ENCODE measurements at regions not wholly inside any gene's neighbourhood (a gene's known extent, or its start where the extent isn't known, plus 50 kb on each side); places are given as distances from the start of the nearest gene placed in this dataset.

GRCh38 chr12:97306147-97306546 is 156.5 kb upstream of the RMST start:
- TF ChIP-seq EP300 (IDR thresholded peaks at IDR 0.05) (no peak), CTCF (IDR thresholded peaks at IDR 0.05) (no peak), POLR2A (IDR thresholded peaks at IDR 0.05) (no peak)
- WGBS, 3 donors = 57 to 64% (median 59%) methylated on average over 3 of the region's 3 CpGs
- H3K4me1 ChIP-seq (ENCODE audit: insufficient read depth) = no peaks in the 10 kb centered on the region
- no peak overlapping the region for H3K27ac ChIP-seq
- no peak for DNase-seq
- no peaks in the 10 kb centered on the region for H3K9me3 ChIP-seq
- H3K36me3 ChIP-seq = no peaks in the 10 kb centered on the region
- intact Hi-C loops (cut with DNase I) = no loop called here
- no peaks in the 10 kb centered on the region for H3K27me3 ChIP-seq
- no peak overlapping the region for H3K4me3 ChIP-seq

GRCh38 chr12:97308576-97309198 is 153.9 kb upstream of the RMST start:
- no peak overlapping the region for H3K4me3 ChIP-seq
- intact Hi-C loops (cut with DNase I) = no loop called here
- 5 to 8% (median 7%) methylated on average over 1 of the region's 1 CpG for WGBS, 3 donors
- H3K4me1 ChIP-seq (ENCODE audit: insufficient read depth) = no peaks in the 10 kb centered on the region
- H3K36me3 ChIP-seq = no peaks in the 10 kb centered on the region
- no peaks in the 10 kb centered on the region for H3K9me3 ChIP-seq
- peak; percentile 7 to 46 (median 38) for TF ChIP-seq CTCF (IDR thresholded peaks at IDR 0.05)
- TF ChIP-seq EP300 (IDR thresholded peaks at IDR 0.05) = no peak
- H3K27me3 ChIP-seq = no peaks in the 10 kb centered on the region
- no peak for DNase-seq
- no peak overlapping the region for H3K27ac ChIP-seq

- TF ChIP-seq EP300 (IDR thresholded peaks at IDR 0.05) (no peak), POLR2A (IDR thresholded peaks at IDR 0.05) (no peak), CTCF (IDR thresholded peaks at IDR 0.05) (no peak)
- Histone ChIP-seq H3K27me3 (no peaks in the 10 kb centered on the region), H3K4me1 (ENCODE audit: insufficient read depth) (no peaks in the 10 kb centered on the region), H3K9me3 (no peaks in the 10 kb centered on the region), H3K27ac (no peak overlapping the region), H3K36me3 (no peaks in the 10 kb centered on the region), H3K4me3 (no peak overlapping the region)
- no peak for DNase-seq
- intact Hi-C loops (cut with DNase I) = loop anchor here in 2 of 4 donors (10.0 kb wide), 1 partner anchor 735 kb away; no protein-coding TSS in a partner anchor
- WGBS, 3 donors = 63 to 67% (median 64%) methylated on average over 5 of the region's 5 CpGs
Observed at GRCh38 chr12:97309921-97310320, 152.7 kb upstream of the RMST start.

- no peaks in the 10 kb centered on the region for H3K27me3 ChIP-seq
- 72 to 79% (median 78%) methylated on average over 3 of the region's 3 CpGs for WGBS, 3 donors
- no peak overlapping the region for H3K4me3 ChIP-seq
- no peaks in the 10 kb centered on the region for H3K36me3 ChIP-seq
- TF ChIP-seq CTCF (IDR thresholded peaks at IDR 0.05) (no peak), EP300 (IDR thresholded peaks at IDR 0.05) (no peak), POLR2A (IDR thresholded peaks at IDR 0.05) (no peak)
- no peaks in the 10 kb centered on the region for H3K4me1 ChIP-seq (ENCODE audit: insufficient read depth)
- no peak for DNase-seq
- no peaks in the 10 kb centered on the region for H3K9me3 ChIP-seq
- no peak overlapping the region for H3K27ac ChIP-seq
- intact Hi-C loops (cut with DNase I) = loop anchor here in 2 of 4 donors (10.0 kb wide), 1 partner anchor 738 kb away; no protein-coding TSS in a partner anchor
Observed at GRCh38 chr12:97312570-97313135, 150.0 kb upstream of the RMST start.
